GM12865 (cell line): ENCODE measurements at regions not wholly inside any gene's neighbourhood (a gene's known extent, or its start where the extent isn't known, plus 50 kb on each side); places are given as distances from the start of the nearest gene placed in this dataset.

Experiments used
- DNase-seq: peaks from one replicate; pipeline ENCODE4 v3.0.0; 2010; ENCODE audit warnings: low read depth
- H3K4me3 ChIP-seq: 2 replicates; pipeline ENCODE4 v1.5.1; 2011; ENCODE audit warnings: mild to moderate bottlenecking, low read depth, low read length, control low read depth
- TF ChIP-seq, protein P1 (sequence below): IDR thresholded peaks from 2 replicates; pipeline ENCODE4 v1.5.1; 2011; ENCODE audit warnings: low read length, control low read depth, low read depth, inconsistent platforms; ENCODE audit not compliant: insufficient read depth; ENCODE audit errors: missing control alignments

DNA sequence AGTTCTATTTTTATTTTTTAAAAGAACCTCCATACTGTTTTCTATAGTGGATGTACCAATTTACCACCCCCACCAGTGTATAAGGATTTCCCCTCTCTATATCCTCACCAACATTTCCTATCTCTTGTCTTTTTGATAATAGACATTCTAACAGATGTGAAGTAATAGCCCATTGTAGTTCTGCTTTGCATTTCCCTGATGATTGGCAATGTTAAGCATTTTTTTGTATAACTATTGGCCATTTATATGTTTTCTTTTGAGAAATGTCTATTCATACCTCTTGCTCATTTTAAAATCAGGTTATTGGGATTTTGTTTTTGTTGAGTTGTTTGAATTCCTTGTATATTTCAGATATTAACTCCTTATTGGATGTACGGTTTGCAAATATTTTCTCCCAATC, 251.1 kb upstream of the HTR2C start:
- no peak for DNase-seq
- TF ChIP-seq, protein P1, sequence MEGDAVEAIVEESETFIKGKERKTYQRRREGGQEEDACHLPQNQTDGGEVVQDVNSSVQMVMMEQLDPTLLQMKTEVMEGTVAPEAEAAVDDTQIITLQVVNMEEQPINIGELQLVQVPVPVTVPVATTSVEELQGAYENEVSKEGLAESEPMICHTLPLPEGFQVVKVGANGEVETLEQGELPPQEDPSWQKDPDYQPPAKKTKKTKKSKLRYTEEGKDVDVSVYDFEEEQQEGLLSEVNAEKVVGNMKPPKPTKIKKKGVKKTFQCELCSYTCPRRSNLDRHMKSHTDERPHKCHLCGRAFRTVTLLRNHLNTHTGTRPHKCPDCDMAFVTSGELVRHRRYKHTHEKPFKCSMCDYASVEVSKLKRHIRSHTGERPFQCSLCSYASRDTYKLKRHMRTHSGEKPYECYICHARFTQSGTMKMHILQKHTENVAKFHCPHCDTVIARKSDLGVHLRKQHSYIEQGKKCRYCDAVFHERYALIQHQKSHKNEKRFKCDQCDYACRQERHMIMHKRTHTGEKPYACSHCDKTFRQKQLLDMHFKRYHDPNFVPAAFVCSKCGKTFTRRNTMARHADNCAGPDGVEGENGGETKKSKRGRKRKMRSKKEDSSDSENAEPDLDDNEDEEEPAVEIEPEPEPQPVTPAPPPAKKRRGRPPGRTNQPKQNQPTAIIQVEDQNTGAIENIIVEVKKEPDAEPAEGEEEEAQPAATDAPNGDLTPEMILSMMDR = no peak
- no peak overlapping the region for H3K4me3 ChIP-seq

DNA sequence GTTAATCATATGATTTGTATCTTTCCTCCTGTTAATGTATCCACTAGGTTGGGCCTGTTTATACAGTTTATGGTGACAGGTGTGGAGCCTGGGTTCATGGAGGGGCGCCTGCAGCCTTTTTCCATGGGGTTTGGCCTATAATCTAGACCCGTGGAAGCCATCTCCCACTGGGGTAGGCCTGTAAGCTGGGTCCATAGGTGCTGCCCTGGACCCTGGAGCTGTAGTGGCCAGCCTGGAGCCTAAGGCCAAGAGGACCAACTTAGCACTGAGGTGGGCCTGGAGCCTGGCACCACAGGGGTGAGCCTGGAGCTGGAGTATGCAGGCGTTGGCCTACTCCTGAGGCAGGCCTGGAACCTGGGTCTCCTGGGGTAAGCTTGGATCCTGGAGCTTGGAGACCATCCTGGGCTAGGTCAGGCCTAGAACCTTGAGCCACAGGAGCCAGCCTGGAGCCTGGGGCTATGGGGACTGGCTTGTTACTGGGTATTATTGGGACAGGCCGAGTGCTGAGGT, 249.4 kb upstream of the HTR2C start:
- H3K4me3 ChIP-seq = no peak overlapping the region
- TF ChIP-seq, protein P1 = no peak
- no peak for DNase-seq

- TF ChIP-seq, protein P1 = no peak
- no peak for DNase-seq
- no peak overlapping the region for H3K4me3 ChIP-seq
These were observed 245.0 kb upstream of the HTR2C start for GRCh38 chrX:114338870-114339269.

GRCh38 chrX:114344756-114345349, 239.0 kb upstream of the HTR2C start:
- H3K4me3 ChIP-seq = no peak overlapping the region
- peak; percentile 17 for DNase-seq
- TF ChIP-seq, protein P1 = peak; percentile 48

DNA sequence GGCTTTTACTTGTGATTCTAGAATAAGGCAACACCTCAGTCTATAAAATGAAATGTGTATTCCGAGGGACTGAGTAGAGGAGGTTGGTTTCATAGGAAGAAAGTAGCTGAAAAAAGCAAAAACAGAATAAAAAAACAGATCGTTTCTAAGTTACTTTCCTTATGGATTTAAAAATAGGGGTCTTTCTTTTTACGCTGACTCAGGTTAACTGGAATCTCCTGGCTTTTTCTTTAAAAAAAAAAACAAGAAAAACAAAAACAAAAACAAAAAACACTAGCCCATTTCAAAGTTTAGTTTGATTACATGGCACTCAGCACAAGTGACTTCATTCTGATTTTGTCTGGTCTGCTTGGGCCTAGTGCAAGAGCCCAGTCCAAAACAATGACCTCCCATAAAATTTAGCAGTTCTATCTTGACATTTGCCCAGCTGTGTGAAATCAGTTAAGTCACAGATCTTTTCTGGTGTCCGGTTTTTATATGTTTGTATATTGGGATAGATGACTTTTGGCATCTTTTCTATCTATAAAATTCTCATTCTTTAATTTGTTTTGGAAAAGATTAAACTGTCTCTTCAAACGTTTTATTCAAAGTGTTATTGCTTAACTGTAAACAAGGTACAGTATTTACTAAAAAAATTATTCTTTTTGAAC, 222.7 kb upstream of the HTR2C start:
- no peak overlapping the region for H3K4me3 ChIP-seq
- no peak for DNase-seq
- TF ChIP-seq, protein P1 = no peak

- TF ChIP-seq, protein P1 = no peak
- no peak for DNase-seq
- no peak overlapping the region for H3K4me3 ChIP-seq
These were observed 220.5 kb upstream of the HTR2C start for GRCh38 chrX:114363346-114363745.
